ENCODE measurements at regions not wholly inside any gene's neighbourhood (a gene's known extent, or its start where the extent isn't known, plus 50 kb on each side); places are given as distances from the start of the nearest gene placed in this dataset.

DNA sequence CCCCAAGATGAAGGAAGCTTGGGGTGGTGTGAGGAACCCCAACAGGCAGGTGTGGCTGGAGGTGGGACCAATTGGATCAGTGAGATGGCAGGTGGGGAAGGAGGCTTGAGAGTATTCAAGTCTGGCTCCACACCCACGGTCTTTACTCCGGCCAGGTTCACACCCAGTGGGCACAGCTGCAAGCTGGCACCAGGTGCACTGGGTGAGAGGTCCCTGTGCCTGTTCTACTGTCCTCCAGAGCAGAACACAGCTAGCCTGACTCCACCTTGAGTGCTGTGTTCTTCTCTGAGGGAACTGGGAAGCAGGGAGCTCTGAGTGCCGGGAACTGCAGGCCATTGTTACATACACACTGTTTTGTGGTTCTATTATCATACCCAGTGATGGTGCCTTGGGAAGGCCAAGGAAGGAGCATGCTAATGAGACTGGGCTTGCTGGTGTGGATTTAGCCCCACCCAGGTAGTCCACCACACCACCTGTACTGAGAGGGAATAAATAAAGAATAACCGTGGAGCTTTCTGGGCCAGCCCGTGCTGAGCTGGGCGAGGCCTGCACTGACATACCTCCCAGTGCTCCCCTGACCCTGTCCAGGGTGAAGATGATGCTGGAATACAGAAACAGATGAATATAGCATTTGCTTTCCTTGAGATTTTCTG, 93.4 kb downstream of the ABHD5 start:
- Mint-ChIP-seq H3K27me3 (peaks cover 0 to 5% of the 10 kb centered on the region in 2 donors), H3K9me3 (no peaks in the 10 kb centered on the region), H3K4me3 (no peak overlapping the region), H3K36me3 (no peaks in the 10 kb centered on the region), H3K4me1 (no peaks in the 10 kb centered on the region), H3K27ac (no peak overlapping the region)
- DNase-seq, result no peak
- ATAC-seq (replicated peaks), result no peak

DNA sequence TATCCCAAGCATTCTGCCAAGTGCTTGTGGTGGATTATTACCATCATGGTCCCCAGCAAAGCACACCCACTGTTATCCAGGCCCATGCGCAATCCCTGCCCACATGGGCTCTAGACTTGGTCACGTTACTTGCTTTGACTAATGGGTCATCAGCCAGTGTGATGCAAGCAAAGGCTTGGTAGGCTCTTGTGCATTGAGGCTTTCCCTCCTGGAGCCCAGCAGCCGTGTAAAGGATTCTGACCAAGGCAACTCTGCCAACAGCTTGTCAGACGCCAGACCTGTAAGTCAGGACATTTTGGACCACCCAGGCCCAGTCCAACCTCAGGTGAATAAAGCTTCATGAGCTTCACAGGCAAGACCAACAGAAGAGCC, 93.9 kb downstream of the ABHD5 start:
- Mint-ChIP-seq H3K27me3 (peaks cover 0 to 5% of the 10 kb centered on the region in 2 donors), H3K9me3 (no peaks in the 10 kb centered on the region), H3K27ac (no peak overlapping the region), H3K4me3 (no peak overlapping the region), H3K36me3 (no peaks in the 10 kb centered on the region), H3K4me1 (no peaks in the 10 kb centered on the region)
- ATAC-seq (replicated peaks), result no peak
- DNase-seq, result no peak

DNA sequence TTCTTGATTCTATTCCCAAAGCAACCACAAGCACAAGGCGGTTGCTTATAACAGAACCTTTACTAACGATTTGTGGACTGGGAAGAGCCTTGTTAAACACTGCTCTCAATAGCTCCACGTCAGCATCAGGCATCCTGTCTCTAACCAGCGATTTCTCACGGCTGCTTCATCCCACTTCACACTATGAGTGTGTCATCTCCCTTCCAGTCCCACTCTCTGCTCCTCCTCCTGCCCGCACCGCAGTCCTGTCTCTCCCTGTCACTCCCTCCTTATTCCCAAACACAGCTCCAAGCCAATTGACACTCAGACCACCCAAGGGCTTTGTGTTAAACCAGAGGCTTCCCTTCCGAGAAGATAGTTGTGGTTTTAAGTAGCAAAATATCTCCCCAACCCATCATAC, 94.8 kb downstream of the ABHD5 start:
- no peaks in the 10 kb centered on the region for H3K4me1 Mint-ChIP-seq
- no peak for ATAC-seq (replicated peaks)
- no peak overlapping the region for H3K4me3 Mint-ChIP-seq
- DNase-seq, result no peak
- no peaks in the 10 kb centered on the region for H3K36me3 Mint-ChIP-seq
- no peak overlapping the region for H3K27ac Mint-ChIP-seq
- peaks cover 3 to 5% of the 10 kb centered on the region in 2 donors for H3K27me3 Mint-ChIP-seq
- H3K9me3 Mint-ChIP-seq, result no peaks in the 10 kb centered on the region

DNA sequence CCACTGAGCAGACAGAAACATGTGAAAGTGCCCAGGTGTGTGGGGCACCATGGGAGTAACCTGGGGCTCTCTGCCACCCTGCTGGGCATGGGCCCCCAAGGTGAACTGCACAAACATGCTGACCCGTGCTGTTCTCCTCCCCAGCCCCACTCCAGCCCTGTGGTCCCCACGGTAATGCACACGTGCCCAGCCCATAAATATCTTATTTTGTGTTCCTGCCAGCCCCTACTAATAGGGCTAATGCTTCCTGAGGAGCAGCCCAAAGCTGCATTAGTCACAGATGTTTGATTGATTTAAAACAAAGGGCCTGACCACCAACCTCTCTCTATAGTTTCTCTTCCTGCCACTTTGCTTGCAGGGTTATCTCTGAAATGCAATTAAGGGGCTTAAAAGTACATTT, 95.4 kb downstream of the ABHD5 start:
- Mint-ChIP-seq H3K4me1 (no peaks in the 10 kb centered on the region), H3K27me3 (peaks cover 4 to 5% of the 10 kb centered on the region in 2 donors), H3K27ac (no peak overlapping the region), H3K36me3 (no peaks in the 10 kb centered on the region), H3K9me3 (no peaks in the 10 kb centered on the region), H3K4me3 (no peak overlapping the region)
- no peak for DNase-seq
- no peak for ATAC-seq (replicated peaks)

DNA sequence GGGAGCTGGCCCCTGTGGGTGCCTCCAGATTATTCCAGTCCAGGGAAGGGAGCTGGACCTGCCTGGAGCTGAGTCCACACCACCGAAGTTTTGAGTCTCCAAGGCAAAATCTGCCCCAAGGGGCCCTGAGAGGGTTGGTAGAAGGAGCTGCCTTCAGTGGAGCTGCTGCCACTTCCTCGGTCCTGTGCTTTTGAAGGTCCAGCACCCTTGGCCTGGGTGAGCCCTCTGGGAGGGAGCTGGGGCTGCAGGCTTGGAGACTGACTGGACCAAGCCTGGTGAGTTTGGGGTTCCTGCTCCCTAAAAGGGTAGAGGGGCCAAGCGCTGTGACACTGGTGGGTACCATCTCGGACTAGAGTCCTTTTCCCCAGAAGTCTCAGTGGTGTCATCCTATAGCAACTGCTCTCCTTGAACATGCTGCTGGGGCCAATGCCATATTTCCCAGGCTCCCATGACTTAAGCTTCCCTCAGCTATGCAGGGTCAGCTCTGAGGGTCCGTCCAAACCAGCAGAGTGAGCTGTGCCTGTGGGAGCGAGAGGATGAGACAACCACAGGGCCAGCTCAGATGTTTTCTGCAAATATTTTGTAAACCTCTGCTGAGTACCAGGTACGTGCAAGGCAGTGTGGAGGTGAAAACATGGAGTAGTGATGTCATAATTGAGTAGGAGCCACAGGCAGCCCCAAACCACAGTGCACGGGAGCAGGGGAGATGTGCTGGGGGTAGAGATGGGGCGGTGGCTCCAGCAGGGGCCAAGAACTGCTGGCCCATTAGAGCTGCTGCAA, 96.0 kb downstream of the ABHD5 start:
- Mint-ChIP-seq H3K27me3 (peaks cover 4 to 5% of the 10 kb centered on the region in 2 donors), H3K36me3 (no peaks in the 10 kb centered on the region), H3K9me3 (no peaks in the 10 kb centered on the region), H3K4me3 (no peak overlapping the region), H3K27ac (no peak overlapping the region), H3K4me1 (no peaks in the 10 kb centered on the region)
- ATAC-seq (replicated peaks), result no peak
- no peak for DNase-seq

DNA sequence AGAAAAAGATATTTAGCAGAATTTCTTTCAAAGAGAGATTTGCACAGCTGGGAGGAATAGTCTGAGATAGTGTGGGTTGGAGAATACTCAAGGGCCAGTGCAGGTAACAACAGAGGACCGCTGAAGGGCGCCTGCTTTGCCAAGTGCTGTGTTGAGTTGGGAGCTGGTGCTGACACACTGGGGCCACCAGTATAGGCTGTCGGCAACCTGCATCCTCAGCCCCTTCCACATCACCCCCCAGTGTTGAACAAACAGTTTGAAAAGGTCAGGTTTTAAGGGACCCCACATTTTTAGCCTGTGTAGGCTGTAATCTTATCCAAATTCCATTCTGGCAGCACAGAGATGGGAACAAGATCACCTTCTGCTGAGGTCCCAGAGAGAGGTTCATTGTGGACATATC, 96.6 kb downstream of the ABHD5 start:
- DNase-seq (no peak), ATAC-seq (replicated peaks) (no peak)
- H3K27ac Mint-ChIP-seq, result no peak overlapping the region
- H3K4me3 Mint-ChIP-seq, result no peak overlapping the region
- H3K27me3 Mint-ChIP-seq, result peaks cover 4 to 5% of the 10 kb centered on the region in 2 donors
- H3K4me1 Mint-ChIP-seq, result no peaks in the 10 kb centered on the region
- no peaks in the 10 kb centered on the region for H3K9me3 Mint-ChIP-seq
- no peaks in the 10 kb centered on the region for H3K36me3 Mint-ChIP-seq

DNA sequence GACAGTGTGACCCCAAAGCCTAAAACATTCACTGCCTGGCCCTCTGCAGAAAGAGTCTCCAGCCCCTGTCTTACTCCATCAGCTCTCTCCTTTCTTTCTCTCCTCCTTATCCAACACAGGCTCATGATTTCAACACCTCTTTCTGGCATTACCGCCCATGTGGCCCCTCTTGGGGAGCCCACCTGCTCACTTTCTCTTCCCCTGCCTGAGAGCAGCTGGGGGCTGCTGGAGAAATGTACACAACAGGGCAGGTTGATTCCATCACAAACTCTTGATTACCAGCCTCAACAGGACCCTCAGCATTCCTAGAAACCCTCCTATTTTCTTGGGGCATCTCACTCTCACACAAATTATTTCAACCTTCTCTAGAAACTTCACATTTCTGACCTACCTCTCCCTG, 98.3 kb downstream of the ABHD5 start:
- DNase-seq, result no peak
- Mint-ChIP-seq H3K9me3 (no peaks in the 10 kb centered on the region), H3K4me3 (no peak overlapping the region), H3K27ac (no peak overlapping the region), H3K4me1 (no peaks in the 10 kb centered on the region), H3K27me3 (peaks cover 4 to 5% of the 10 kb centered on the region in 2 donors), H3K36me3 (no peaks in the 10 kb centered on the region)
- ATAC-seq (replicated peaks), result no peak

DNA sequence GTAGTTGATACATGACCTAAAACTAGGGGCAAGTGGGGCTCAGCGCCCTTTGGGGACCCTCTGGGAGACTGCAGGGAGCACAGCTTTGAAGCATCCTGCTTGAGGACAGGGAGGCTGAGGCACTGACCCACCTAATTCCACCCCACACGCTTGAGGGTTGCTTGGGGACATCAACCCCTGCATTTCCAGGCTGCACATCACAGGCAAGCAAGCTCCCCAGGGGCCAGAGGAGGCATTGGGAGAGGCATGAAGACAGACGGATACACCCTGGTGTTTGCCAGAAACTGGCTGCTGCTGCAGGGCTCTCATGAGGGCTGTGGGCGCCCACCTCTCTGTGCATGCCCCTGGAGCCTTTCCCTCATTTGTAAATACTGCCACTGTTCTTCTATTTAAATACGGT, 99.3 kb downstream of the ABHD5 start:
- no peak for ATAC-seq (replicated peaks)

DNA sequence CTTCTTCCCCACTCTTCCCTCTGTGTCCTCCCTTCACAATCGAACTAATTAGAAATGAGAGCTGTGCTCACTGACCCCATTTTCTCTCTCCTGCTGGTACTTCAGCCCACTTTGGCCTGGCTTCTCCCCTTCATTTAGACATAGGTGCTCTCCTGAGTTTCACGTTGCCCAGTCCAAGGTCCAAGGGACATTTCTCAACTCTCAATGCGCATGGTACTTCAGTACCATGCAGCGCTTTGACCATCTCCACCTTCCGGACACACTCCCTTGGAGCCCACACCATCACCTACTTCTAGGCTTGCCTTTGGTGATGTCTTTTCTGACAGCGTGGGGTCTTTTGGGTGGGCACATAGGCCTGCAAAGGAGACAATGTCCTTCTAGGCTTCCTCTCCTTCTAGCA, 99.7 kb downstream of the ABHD5 start:
- no peaks in the 10 kb centered on the region for H3K4me1 Mint-ChIP-seq
- DNase-seq (no peak), ATAC-seq (replicated peaks) (no peak)
- H3K36me3 Mint-ChIP-seq, result no peaks in the 10 kb centered on the region
- peaks cover 4% of the 10 kb centered on the region in 2 donors for H3K27me3 Mint-ChIP-seq
- no peak overlapping the region for H3K4me3 Mint-ChIP-seq
- H3K27ac Mint-ChIP-seq, result no peak overlapping the region
- no peaks in the 10 kb centered on the region for H3K9me3 Mint-ChIP-seq

More for the DNA sequence above, 99.3 kb downstream of the ABHD5 start:
- Mint-ChIP-seq H3K4me3 (no peak overlapping the region), H3K27me3 (peaks cover 4 to 5% of the 10 kb centered on the region in 2 donors), H3K27ac (no peak overlapping the region), H3K9me3 (no peaks in the 10 kb centered on the region), H3K36me3 (no peaks in the 10 kb centered on the region), H3K4me1 (no peaks in the 10 kb centered on the region)
- no peak for DNase-seq

DNA sequence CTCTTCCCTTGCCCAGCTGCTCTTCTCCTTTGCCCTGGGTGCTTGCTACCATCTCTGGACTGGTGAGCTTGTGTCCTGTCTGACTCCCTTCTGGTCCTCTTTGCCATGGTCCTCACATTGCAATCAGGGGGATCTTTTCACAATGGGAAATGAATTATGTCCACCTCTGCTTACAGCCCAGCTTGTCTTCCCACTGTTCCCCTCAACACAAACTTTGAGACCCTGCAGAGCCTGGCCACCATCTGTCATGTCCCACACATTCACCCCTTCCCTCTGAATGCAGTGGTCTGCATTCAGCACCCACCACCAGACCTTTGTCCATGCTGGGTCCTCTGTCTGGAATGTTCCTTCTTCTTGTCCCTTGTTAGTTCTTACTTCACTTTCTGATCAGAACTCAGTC, 100.5 kb downstream of the ABHD5 start:
- no peak overlapping the region for H3K27ac Mint-ChIP-seq

DNA sequence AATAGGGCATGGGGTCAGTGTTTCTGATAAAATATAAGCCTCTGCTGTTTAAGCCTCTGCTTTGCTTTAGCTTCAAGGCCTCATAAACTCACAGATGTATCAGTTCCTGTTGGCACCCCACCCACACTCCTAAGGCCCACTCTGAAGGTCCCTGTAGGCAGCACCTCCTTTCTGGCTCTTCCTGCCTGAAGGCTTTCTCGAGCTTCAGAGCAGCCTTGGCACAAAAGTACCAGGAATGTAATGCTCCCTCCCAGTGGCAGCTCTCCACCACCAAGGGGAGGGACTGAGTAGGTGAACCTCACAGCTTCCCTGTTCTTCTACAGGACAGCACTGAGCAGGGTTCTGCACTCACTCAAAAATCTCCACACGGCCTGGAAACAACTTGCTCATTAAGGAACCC, 102.2 kb downstream of the ABHD5 start:
- peak; percentile 34 to 59 for ATAC-seq (replicated peaks)
- no peaks in the 10 kb centered on the region for H3K36me3 Mint-ChIP-seq
- H3K4me1 Mint-ChIP-seq, result no peaks in the 10 kb centered on the region
- peaks cover 0 to 13% of the 10 kb centered on the region in 2 donors for H3K27me3 Mint-ChIP-seq
- no peak overlapping the region for H3K27ac Mint-ChIP-seq
- no peak for DNase-seq
- no peak overlapping the region for H3K4me3 Mint-ChIP-seq
- no peaks in the 10 kb centered on the region for H3K9me3 Mint-ChIP-seq

More for the DNA sequence above, 100.5 kb downstream of the ABHD5 start:
- ATAC-seq (replicated peaks) (no peak), DNase-seq (no peak)
- peaks cover 0 to 9% of the 10 kb centered on the region in 2 donors for H3K27me3 Mint-ChIP-seq
- H3K36me3 Mint-ChIP-seq, result no peaks in the 10 kb centered on the region
- H3K4me3 Mint-ChIP-seq, result no peak overlapping the region
- no peaks in the 10 kb centered on the region for H3K4me1 Mint-ChIP-seq
- no peaks in the 10 kb centered on the region for H3K9me3 Mint-ChIP-seq

DNA sequence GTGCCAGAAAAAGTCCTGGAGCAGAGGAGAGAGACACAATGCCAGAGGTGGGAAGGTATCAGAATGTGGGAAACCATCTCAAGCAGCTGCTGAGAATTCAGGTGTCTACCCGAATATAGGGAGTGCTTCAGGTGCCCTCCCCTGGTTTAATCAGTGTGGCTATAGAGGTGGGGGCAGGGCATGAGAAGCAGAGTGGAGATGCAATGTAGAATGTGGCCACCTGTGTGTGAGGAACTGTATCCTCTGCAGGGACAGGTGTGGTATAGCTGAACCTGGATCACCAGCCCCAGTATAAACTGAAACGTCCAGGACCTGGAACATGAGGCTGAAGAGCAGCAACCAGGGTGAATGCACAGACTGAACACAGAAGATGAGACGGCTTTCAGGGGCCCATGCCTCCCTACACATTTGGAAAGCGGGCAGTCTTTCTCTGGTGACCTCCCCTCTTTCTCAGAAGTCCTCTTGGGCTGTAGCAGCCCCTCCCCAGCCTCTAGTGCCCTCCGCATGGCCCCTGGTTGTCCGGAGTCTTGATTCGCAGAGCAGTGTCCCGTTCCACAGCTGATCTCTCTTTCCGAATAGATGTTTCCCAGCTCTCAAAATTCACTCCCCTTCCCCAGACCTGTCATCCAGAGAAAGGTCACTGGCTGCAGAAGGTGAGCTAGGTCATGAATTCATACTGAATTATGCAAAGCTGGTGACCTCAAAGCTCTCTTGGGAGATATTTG, 103.1 kb downstream of the ABHD5 start:
- Mint-ChIP-seq H3K4me3 (no peak overlapping the region), H3K27ac (no peak overlapping the region), H3K27me3 (peaks cover 0 to 13% of the 10 kb centered on the region in 2 donors), H3K9me3 (no peaks in the 10 kb centered on the region), H3K4me1 (no peaks in the 10 kb centered on the region), H3K36me3 (no peaks in the 10 kb centered on the region)
- DNase-seq (no peak), ATAC-seq (replicated peaks) (no peak)

DNA sequence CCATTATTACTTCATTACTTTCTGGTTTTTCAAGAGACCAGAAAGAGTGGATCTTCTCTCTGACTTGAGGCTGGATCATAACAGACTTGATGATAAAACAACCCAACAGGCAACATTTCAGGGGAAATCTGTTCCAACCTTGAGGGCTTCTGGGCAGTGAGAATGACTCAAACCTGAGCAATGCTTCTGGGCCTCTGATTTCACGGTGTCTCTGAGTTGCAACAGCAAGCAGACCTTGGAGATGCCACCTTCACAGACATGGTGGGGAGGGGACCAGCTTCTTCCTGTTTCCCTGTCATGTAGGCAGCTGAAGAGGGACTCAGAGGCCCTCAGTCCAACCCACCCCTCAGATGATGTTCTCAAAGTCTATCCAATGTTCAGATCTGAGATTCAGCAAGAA, 104.0 kb downstream of the ABHD5 start:
- Mint-ChIP-seq H3K4me1 (no peaks in the 10 kb centered on the region), H3K9me3 (no peaks in the 10 kb centered on the region), H3K27ac (no peak overlapping the region), H3K4me3 (no peak overlapping the region), H3K36me3 (no peaks in the 10 kb centered on the region), H3K27me3 (peaks cover 0 to 13% of the 10 kb centered on the region in 2 donors)
- DNase-seq (no peak), ATAC-seq (replicated peaks) (no peak)

DNA sequence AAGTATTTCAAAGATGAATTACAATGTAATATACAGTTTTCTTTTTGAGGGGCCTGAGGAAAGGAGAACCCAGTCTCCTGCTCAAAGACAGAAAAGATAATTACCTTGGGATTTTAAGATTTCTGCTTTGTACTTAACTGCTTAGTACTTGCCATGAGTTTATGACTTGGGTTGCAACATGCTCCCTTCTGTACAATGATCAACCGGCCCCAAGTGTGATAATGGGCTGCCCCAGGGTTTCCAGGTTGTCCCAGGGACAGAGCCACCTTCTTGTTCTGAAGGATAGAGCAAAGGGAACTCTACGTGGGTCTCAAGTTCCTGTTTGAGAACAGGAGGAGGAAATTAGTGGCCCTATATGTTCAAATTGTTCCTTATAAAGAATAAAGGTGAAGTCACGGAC, 104.8 kb downstream of the ABHD5 start:
- Mint-ChIP-seq H3K27me3 (peaks cover 0 to 11% of the 10 kb centered on the region in 2 donors), H3K27ac (no peak overlapping the region), H3K4me3 (no peak overlapping the region), H3K9me3 (peaks cover 0 to 4% of the 10 kb centered on the region in 2 donors), H3K4me1 (no peaks in the 10 kb centered on the region), H3K36me3 (no peaks in the 10 kb centered on the region)
- ATAC-seq (replicated peaks) (no peak), DNase-seq (no peak)

Data from stimulated activated naive B cell treated with anti-CD40 and anti-IgM and Interleukin-4, amounts not matched to agents 10 μg/mL and 1 μg/mL and 100 μg/mL, for 72 hours (primary cell).